NOMO-1 treated with dmso at 0.1 percent for 144 hours (cell line): ENCODE measurements at regions not wholly inside any gene's neighbourhood (a gene's known extent, or its start where the extent isn't known, plus 50 kb on each side); places are given as distances from the start of the nearest gene placed in this dataset.

Experiments
- DNase-seq: peaks from one replicate; lab custom pipeline; 2025; ENCODE audit not compliant: unreplicated experiment; lab: John Stamatoyannopoulos, UW

DNA sequence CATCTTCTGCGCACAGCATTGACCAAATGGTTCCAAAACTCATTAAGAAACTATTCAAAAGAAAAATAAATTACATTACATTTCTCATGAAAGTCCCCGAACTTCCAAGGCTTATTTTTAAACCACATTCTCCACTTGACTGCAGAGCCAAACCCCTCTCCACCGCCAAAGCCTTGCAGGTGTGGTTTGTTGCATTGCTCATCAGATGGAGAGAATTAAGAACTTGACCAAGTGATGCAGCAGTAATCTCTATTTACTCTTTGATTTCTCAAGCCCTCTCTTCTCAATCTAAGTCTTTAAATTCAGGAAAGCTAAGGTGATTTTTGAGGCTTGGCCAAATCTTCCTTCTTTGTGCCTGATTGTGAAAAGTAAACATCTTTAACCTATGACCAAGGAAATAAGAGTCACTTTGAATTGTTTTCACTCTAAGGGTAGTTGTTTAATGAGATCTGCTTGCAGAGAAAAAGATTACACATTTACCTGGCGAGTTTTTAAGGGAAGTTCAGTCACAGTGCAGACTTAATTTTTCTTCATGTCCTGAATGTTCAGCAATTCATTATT is 290.5 kb upstream of the ITGA1 start:
- DNase-seq, result no peak

DNA sequence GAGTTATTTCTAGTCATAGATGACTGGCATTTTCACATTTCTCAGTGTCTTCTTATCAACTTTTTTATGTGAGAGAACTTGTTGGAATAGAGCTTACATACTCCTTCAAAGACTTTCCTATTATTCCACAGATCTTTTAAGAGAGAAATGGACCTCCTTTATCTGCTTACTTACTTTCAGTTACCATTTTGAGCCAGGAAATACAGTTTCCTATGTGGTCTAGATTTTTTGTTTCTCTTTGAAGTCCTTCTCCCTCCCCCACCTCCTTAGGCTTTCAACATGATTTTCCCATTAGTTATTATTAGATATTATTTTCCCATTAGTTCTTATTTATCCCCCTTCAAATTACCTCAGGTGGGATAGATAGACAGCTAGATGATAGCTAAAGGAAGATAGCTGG is 289.1 kb upstream of the ITGA1 start:
- DNase-seq, result no peak

DNA sequence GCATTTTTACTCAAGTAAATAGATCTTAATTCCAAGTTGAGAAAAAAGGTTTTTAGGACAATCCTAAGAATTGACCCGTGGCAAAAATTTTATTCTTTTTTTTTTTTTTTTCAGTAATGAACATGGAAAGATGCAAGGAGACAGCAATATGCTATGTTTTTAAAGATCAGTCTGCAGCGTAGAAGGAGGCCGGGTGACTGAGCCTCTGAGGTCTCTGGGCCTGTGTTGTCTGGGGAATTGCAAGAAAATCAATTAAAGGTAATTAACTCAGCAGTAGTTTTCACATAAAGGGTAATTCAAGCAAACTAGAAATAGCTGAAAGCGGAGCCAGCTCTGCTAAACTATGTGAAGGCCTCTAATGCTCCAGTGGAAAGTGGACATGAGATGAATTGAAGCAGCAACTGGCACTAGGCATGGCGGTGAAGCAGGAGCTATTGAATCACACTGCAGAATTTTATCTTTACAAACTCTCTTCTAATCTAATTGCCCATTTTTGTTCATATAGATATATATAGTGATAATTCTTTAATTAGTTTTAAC is 285.2 kb upstream of the ITGA1 start:
- no peak for DNase-seq

DNA sequence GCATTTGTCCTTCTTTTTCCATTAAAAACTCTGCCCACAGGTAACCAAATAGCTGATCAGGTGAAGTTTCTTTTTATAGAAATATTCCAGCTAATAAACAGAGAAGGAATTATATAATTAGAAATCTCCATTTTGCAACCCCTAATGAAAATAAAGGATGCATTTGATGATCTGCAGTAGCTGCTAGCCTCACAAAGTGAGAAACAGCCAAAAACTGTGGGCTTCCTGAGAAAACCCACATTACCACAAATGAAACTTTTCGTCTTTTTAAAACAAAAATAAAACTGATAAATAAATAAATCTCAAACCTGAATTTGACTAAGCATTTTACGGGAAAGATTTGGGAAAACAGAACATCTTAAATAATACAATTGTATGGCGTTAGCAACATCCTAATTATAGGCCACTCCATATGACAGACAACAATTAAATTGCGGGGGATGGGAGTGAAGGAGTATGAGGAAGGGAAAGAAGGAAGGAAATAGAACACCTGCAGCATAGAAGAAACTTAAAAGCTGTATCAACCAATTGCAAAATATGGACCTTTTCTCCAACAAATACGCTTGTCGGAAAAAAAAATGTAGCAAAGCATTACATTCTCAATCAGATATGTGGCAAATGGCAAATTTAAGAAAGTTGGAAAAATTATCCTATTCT is 283.0 kb upstream of the ITGA1 start:
- no peak for DNase-seq

DNA sequence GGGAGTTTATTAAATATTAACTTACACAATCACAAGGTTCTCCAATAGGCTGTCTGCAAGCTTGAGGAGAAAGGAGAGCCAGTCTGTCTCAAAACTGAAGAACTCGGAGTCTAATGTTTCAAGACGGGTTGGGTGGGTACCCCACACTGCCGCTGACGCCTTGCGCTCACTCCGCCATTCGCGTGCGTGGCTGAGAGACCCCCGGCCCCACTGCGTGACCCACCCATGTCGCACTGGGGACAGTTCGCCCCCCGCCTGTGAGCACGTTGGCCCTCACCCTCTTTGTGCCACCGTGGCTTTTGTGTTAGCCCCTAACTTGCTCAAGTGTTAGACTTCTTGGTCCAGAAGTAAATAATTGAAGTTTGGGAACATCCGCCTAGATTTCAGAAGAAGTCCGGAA is 270.0 kb upstream of the ITGA1 start:
- no peak for DNase-seq

DNA sequence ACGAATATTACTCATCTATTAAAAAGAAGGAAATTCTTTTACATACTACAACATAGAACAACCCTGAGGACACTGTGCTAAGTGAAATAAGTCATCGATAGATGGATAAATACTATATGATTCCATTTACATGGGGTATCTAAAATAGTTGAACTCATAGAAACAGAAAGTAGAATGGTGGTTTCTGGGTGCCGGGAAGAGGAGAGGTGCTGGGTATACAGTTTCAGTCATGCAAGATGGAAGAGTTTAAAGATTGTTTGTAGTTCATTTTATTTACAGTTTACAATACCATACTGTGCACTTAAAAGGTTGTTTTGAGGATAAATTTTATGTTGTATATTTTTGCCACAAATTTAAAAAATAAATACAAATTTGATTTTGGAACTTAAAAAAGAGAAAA is 267.5 kb upstream of the ITGA1 start:
- DNase-seq, result no peak

DNA sequence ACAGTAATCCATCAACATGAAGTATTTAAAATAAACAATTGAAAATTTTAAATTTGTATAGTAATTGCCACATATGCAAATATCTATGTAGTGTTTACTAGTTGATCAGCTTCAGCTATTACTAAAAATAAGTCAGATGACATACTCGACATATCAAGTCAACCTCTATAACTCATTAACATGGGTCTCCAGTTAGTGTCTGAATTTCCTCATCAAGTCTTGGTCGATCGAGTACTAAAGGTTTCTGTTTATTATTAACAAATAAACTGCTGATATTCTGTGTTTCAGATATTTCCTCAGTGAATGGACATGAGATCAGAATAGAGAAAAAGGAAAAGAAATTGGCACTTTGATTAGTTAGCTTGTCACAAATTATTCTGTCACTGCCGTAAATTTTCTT is 266.5 kb upstream of the ITGA1 start:
- DNase-seq, result no peak

DNA sequence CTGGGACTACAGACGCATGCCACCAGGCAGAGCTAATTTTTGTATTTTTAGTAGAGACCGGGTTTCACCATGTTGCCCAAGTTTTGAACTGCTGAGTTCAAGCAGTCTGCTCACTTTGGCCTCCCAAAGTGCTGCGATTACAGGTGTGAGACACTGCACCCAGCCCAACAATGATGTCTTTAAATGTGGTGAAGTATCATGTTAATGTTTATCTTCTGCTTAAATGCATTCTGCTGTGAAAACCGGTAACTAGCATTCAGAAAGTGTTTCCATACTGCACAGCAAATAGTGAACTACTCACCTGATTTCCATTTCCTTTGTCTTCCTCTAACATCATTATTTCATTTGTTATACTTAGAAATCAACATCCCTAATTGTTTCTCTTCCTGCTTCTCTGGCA is 264.0 kb upstream of the ITGA1 start:
- DNase-seq, result no peak

DNA sequence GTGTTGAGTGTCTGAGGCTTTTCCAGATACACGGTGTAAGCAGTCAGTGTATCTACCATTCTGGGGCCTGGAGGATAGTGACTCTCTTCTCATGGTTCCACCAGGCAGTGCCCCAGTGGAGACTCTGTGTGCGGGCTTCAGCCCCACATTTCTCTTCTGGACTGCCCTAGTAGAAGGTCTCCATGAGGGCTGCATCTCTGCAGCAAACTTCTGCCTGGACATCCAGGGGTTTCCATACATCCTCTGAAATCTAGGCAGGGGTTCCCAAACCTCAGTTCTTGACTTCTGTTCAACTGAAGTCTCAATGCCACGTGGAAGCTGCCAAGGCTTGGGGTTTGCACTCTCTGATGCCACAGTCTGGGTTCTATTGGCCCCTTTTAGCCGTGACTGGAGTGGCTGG is 256.6 kb upstream of the ITGA1 start:
- no peak for DNase-seq

DNA sequence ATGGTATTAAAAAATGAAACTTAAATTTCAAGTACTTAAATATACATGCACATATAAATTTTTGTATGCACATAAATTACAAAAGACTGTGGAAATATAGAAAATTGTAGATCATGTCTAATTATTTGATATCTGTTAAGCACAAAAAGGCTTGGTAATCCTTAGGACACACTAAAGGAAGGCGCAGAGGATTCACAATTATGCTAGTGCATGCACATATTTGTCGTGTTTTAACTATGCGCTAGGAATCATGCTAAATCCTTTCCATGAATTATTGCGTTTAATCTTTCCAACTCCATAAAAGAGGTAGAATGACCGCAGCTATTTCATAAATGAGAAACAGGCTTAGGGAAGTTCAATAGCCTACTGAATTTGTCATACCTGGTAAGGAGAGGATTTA is 244.1 kb upstream of the ITGA1 start:
- DNase-seq, result no peak

DNA sequence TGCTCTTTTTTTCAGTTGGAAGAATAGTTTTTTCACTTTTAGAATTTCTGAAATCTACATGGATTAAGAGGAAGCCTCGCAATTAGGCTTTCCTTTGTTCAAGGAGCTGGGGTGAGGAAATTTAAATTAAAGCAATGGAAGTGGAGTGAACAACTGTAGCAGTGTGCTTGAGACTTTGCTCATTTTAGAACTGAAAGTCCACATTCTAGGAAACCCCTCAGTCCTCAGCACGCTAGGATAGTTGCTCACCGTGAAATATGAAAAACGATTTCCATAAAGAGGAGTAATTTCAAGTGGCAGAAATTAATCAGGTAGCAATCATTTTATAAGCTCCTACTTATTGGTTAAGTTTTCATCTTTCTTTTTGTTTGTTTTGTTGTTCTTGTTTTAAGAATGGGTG is 243.0 kb upstream of the ITGA1 start:
- no peak for DNase-seq

DNA sequence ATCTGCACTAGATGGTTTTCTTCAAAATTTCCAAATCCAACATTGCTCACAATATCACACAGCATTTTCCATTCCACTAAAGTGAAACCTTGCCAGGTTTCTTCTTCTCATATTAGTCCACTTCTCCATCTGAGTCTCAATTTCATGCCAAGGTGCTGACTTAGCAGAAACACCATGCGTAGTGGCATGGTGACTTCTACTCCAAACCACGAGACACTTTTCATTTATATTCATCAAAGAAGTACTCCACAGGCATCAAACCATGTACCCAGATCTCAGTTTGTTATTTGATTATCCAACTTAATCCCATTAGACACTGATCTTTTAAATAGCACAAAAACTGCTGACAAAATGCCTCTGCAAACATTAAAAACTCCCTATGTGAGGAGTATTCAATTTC is 233.4 kb upstream of the ITGA1 start:
- no peak for DNase-seq

DNA sequence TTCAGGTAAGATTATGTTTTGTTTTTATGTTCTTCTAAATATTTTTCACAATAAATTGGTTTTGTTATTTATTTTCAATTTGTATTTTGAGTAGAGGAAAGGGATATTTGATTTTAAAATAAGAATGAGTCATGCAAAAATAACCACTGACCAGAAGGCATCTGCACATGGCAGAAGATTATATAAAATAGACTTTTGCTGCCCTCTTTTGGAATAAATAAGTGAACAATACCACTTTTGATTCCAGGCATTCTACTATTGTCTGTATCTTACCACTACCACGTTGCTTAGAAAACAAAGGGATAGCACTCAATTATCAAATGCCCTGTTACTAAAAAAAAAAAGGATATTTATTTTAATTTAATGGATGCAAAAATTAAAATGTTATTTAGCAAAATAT is 227.3 kb upstream of the ITGA1 start:
- DNase-seq, result no peak

DNA sequence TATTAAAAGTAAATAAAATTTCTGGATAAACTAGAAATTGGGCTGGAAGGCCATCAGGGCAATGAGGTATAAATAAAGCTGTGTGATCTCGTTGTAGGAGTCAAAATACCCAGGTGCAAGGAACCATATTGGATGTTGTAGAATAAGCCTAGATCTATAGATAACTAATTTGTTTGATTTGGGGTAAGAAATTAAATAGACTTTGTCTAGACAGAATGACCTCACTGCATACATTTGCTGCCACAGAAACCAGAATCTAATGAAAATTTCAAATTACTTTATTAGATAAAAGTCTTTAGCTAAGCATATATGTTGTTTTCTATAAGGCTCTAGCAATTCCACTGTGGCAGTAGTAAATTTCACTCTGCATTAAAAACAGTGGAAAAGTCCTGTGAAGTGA is 225.2 kb upstream of the ITGA1 start:
- no peak for DNase-seq

DNA sequence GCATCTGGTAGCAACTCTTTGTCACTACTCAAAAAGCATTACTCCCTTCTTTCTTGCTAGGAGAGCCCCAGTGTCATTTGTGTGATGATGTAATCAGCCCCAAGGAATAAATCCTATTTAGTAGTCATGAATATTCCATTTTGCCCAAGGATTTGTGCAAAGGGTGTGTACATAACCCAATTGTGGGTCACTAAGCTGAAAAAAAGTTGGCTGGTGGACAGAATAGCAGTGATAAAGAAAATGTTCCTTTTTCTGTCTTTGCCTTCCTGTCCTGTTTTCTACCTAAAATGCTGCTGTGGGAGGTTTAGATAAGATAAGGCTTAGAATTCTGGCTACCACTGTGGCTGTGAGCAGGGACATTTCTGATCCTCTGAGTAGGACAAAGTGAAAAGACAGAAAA is 223.1 kb upstream of the ITGA1 start:
- no peak for DNase-seq

DNA sequence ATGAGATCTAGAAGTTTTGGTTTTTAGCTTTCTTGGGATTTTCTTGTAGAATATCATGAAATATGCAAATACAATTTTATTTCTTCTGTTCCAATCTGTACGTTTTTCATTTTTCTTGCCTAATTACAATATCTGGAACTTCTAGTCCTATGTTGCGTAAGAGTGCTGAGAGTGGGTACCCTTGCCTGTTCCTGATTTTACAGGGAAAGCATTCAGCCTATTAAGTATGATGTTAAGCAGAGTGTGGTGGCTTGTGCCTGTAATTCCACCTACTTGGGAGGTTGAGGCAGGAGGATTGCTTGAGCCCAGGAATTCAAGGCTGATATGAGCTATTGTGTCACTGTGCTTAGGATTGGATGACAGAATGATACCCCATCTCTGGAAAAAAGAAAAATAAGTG is 210.2 kb upstream of the ITGA1 start:
- no peak for DNase-seq

DNA sequence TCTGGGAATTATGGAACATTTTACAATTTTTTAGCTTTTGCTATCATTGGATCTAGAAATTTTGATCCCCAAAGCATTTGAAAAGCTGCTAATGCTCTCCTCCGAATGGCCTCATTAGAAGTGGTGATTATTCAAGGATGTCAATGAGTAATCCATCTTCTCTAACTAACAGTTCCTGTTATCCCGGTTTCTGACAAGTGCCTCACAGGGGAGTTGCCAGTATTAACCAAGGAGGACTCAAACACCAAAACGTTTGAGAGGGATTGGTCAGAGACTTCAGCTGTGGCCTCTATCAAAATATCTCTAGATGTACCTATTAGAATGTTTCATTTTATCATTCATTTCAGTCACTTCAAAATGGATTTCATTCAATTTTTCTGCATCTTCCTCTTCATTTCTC is 208.3 kb upstream of the ITGA1 start:
- DNase-seq, result no peak

DNA sequence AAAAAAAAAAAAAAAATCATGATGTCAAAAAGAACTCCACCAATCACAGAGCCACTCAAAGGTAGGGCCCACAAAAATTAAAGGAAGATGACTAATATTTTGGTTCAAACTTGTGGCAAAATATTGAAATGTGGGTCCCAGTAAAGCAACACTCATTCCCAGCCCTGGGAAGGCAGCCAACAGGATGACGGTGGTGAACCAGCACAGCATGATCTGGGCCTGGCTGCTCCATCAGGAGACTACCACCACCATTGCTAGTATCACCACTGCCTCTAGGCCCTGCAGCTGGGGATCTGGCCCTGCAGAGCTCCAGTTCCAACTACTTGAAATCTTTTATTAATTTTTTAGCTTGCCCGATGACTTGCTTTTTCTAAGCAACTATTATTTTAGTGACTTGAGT is 206.8 kb upstream of the ITGA1 start:
- no peak for DNase-seq

DNA sequence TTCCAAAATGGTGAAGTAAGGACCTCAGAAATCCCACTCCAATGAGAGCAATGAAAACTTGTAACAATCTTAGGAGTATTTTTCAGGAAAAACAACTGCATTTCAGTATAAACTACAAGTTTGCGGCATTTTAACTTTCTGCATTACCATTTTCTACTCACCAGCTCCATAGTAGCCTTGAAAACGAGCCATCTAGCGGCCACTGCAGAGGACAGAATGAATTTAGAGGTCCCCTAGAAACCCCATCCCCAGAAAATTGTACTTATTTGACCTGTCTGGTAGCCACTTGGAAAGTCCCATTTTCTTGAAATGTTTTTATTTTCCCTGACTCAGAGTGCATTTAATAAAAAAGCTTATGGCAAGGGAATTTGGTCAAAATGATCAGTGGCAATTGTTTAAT is 205.4 kb upstream of the ITGA1 start:
- DNase-seq, result no peak

DNA sequence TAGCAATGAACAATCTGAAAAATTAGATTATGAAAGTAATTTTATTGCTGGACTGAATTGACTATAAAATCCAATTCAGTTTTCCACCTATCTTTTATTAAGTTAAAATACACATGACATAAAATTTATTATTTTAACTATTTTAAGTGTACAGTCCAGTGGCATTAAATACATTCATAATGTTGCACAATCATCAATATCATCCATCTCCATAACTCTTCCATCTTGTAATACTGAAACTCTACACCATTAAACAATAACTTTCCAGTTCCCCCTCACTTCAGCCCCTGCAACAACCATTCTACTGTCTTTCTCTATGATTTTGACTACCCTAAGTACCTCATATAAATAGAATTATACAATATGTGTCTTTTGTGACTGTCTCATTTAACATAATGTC is 200.6 kb upstream of the ITGA1 start:
- no peak for DNase-seq

DNA sequence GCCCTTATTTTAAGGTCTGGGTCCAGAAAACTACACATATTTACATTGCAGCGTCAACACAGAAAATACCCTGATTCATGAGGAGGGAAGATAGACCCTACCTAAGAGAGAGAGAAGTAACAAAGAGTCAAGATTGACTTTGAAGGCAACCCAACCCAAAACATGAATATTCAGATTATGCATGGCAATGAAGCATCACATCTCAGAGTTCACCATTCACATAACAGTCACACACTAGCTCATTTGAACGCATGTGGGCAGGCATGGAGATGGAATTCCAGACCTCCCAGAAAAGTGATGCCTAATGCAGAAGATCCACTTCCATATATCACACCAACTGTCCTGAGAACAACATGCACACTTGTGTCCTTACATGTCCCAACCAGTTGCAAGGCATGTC is 190.1 kb upstream of the ITGA1 start:
- DNase-seq, result no peak

DNA sequence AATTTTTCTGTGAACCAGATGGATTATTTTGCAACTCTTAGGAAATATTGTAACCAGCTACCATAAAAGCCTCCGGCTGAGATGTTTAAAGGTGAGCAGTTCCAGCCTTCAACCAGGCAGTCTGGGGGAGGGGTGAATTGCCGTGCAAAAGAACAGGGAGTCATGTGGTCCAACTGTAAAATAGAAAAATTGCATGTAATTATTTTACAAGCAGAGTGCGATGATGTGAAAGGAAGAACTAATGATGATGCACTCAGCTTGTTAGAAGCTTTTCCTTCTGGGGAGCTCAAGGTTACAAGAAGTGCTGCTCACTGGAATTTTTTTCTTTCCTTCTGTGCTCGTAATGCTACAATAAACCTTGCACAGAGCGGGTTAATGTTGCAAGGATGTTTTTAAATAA is 188.7 kb upstream of the ITGA1 start:
- no peak for DNase-seq
